CD14-positive monocyte (primary cell): ENCODE measurements at regions not wholly inside any gene's neighbourhood (a gene's known extent, or its start where the extent isn't known, plus 50 kb on each side); places are given as distances from the start of the nearest gene placed in this dataset.

Source experiments
- DNase-seq, 3 donors: peaks; one replicate each; pipeline ENCODE4 v3.0.0-alpha.2; 2011 to 2022
- H2AFZ ChIP-seq: 2 replicates; pipeline ENCODE4 v1.6.0; 2012; ENCODE audit warnings: mild to moderate bottlenecking, low read depth, low read length, inconsistent platforms; ENCODE audit not compliant: insufficient read depth, poor library complexity, severe bottlenecking
- H3K27ac ChIP-seq, 2 donors: 1 replicate in 1 of 2; 2 replicates in 1 of 2; pipeline ENCODE4 v1.5.1; 2012 to 2013; ENCODE audit warnings: low read length in 2 of 2, control low read depth in 1 of 2, inconsistent platforms in 1 of 2, low read depth in 1 of 2, mild to moderate bottlenecking in 1 of 2
- H3K27me3 ChIP-seq, 2 donors: one replicate each; pipeline versions ENCODE4 v1.6.0 to v1.6.1; 2011 to 2013; ENCODE audit warnings: low read length in 2 of 2; ENCODE audit not compliant: control insufficient read depth in 2 of 2, insufficient read depth in 2 of 2
- H3K36me3 ChIP-seq, 2 donors: replicated peaks in 1 of 2; 1 replicate in 1 of 2; 2 replicates in 1 of 2; pipeline versions ENCODE4 v1.5.1 to v1.6.1; 2012 to 2013; ENCODE audit warnings: low read length in 2 of 2, control low read depth in 1 of 2, inconsistent platforms in 1 of 2, mild to moderate bottlenecking in 1 of 2; ENCODE audit not compliant: insufficient read depth in 2 of 2, control insufficient read depth in 1 of 2
- H3K4me1 ChIP-seq, 2 donors: 1 replicate in 1 of 2; 2 replicates in 1 of 2; pipeline versions ENCODE4 v1.5.1 to v1.6.1; 2012 to 2013; ENCODE audit warnings: low read length in 2 of 2, control low read depth in 1 of 2, inconsistent platforms in 1 of 2, mild to moderate bottlenecking in 1 of 2, moderate library complexity in 1 of 2; ENCODE audit not compliant: insufficient read depth in 2 of 2, control insufficient read depth in 1 of 2
- H3K4me2 ChIP-seq: replicated peaks from 2 replicates; pipeline ENCODE3; 2012; ENCODE audit warnings: low read length, moderate library complexity, mild to moderate bottlenecking; ENCODE audit not compliant: poor library complexity, severe bottlenecking; ENCODE audit errors: extremely low read depth
- H3K4me3 ChIP-seq, 3 experiments: fragments of 200-600 bp in 1 of 3; sonication (generic) in 1 of 3; replicated peaks in 1 of 3; 1 replicate in 2 of 3; 2 replicates in 1 of 3; pipeline ENCODE4 v1.5.1; 2011 to 2013; ENCODE audit warnings: low read length in 3 of 3, mild to moderate bottlenecking in 3 of 3, control low read depth in 2 of 3, low read depth in 2 of 3, inconsistent platforms in 1 of 3, moderate library complexity in 1 of 3
- H3K79me2 ChIP-seq: 2 replicates; pipeline ENCODE4 v1.6.0; 2012; ENCODE audit warnings: mild to moderate bottlenecking, control low read depth, inconsistent platforms, low read length, moderate library complexity; ENCODE audit not compliant: insufficient read depth
- H3K9ac ChIP-seq: 2 replicates; pipeline ENCODE4 v1.6.0; 2017; ENCODE audit warnings: low read length, mild to moderate bottlenecking; ENCODE audit not compliant: insufficient read depth, poor library complexity, severe bottlenecking
- H3K9me3 ChIP-seq, 2 donors: replicated peaks in 1 of 2; 1 replicate in 1 of 2; 2 replicates in 1 of 2; pipeline versions ENCODE4 v1.5.1 to v1.6.1; 2012 to 2013; ENCODE audit warnings: low read length in 2 of 2, control low read depth in 1 of 2; ENCODE audit not compliant: control insufficient read depth in 1 of 2, insufficient read depth in 1 of 2
- H4K20me1 ChIP-seq: 2 replicates; pipeline ENCODE4 v1.6.0; 2012; ENCODE audit warnings: mild to moderate bottlenecking, low read length, control low read depth, moderate library complexity; ENCODE audit not compliant: insufficient read depth
- H3K27ac Mint-ChIP-seq, 7 donors: one replicate each; pipeline ENCODE4 v1.8.0; 2020; ENCODE audit warnings: mild to moderate bottlenecking in 7 of 7, mixed read lengths in 7 of 7, moderate library complexity in 6 of 7, inconsistent platforms in 2 of 7
- H3K27me3 Mint-ChIP-seq, 3 donors: one replicate each; pipeline ENCODE4 v1.8.0; 2021 to 2022; ENCODE audit warnings: low read depth in 3 of 3, mild to moderate bottlenecking in 3 of 3, mixed read lengths in 3 of 3, moderate library complexity in 3 of 3, inconsistent platforms in 1 of 3
- H3K36me3 Mint-ChIP-seq, 2 donors: one replicate each; pipeline ENCODE4 v1.8.0; 2020; ENCODE audit warnings: mixed read lengths in 2 of 2, inconsistent platforms in 1 of 2, mild to moderate bottlenecking in 1 of 2
- H3K4me1 Mint-ChIP-seq: one replicate; pipeline ENCODE4 v1.8.0; 2020; ENCODE audit warnings: mild to moderate bottlenecking, mixed read lengths
- H3K4me3 Mint-ChIP-seq, 2 donors: one replicate each; pipeline ENCODE4 v1.8.0; 2020; ENCODE audit warnings: mild to moderate bottlenecking in 2 of 2, mixed read lengths in 2 of 2, moderate library complexity in 1 of 2
- H3K9me3 Mint-ChIP-seq, 7 donors: one replicate each; pipeline ENCODE4 v1.8.0; 2020 to 2022; ENCODE audit warnings: mixed read lengths in 7 of 7, mild to moderate bottlenecking in 6 of 7, moderate library complexity in 6 of 7, inconsistent platforms in 2 of 7
- WGBS: methylation state at CpG from one replicate; pipeline ENCODE4 v1.1.5; 2013; ENCODE audit warnings: missing lambda C conversion rate; ENCODE audit not compliant: insufficient coverage; 5-methylcytosine and 5-hydroxymethylcytosine counted together
- intact Hi-C, 2 donors: fragments of 100-400 bp; cut with micrococcal nuclease; formaldehyde crosslinking; loops; one replicate each; pipeline versions ENCODE4 v1.15.0 to v1.15.1; 2023
- TF ChIP-seq, protein P1 (sequence below): fragments of 200-600 bp; IDR thresholded peaks from one replicate; pipeline ENCODE4 v1.8.0; 2022; ENCODE audit warnings: antibody characterized with exemption, mild to moderate bottlenecking

DNA sequence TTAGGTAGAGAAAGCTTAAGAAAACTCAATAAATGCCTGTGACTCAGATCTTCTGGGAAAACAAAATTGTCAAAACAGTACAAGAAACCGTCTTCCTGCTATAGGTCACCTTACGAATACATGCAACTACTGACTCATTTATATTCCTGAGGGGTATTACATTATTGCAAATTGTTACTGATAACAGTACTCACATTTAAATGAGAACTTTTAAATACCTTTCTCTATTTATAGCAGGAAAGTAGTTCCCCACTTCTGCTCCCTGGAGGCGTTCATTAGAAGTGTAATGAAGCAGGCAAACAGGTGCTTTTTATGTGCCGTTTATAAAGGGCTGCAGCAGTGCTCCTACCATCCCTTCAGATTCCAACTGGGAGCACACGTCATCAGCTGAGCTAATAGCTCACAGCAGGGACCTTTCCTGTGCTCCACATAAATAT, 65.1 kb upstream of the RPRM start:
- no CpG with 5 or more reads among the region's 5 CpGs for WGBS

DNA sequence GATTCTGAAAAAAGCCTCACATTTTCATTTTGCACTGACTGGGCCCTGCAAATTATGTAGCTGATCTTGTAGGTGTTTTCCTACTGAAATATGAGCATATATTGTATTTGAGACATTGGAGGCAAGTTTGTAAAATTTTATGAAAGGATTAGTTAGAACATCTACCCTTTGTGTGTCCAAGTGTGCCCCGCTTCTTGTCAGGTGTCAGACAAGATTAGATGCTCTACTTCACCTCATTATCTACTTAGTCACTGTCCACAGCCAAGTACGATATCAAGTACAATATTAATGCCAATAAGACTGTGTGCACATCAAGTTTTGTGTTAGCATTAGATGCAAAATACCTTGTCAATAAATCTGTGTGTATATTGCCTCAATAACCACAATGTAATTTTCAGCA, 67.8 kb upstream of the RPRM start:
- H3K9me3 Mint-ChIP-seq, result peaks cover 0 to 7% (median 2%) of the 10 kb centered on the region in 7 donors

More for the DNA sequence above, 65.1 kb upstream of the RPRM start:
- H3K9me3 ChIP-seq, result peaks cover 10 to 12% of the 10 kb centered on the region in 2 donors
- intact Hi-C loops, result no loop called here
- H3K4me1 ChIP-seq, result no peaks in the 10 kb centered on the region
- H3K4me2 ChIP-seq, result no peak overlapping the region
- TF ChIP-seq, protein P1, sequence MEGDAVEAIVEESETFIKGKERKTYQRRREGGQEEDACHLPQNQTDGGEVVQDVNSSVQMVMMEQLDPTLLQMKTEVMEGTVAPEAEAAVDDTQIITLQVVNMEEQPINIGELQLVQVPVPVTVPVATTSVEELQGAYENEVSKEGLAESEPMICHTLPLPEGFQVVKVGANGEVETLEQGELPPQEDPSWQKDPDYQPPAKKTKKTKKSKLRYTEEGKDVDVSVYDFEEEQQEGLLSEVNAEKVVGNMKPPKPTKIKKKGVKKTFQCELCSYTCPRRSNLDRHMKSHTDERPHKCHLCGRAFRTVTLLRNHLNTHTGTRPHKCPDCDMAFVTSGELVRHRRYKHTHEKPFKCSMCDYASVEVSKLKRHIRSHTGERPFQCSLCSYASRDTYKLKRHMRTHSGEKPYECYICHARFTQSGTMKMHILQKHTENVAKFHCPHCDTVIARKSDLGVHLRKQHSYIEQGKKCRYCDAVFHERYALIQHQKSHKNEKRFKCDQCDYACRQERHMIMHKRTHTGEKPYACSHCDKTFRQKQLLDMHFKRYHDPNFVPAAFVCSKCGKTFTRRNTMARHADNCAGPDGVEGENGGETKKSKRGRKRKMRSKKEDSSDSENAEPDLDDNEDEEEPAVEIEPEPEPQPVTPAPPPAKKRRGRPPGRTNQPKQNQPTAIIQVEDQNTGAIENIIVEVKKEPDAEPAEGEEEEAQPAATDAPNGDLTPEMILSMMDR, result no peak
- no peaks in the 10 kb centered on the region for H3K79me2 ChIP-seq
- DNase-seq, result no peak
- Mint-ChIP-seq H3K4me1 (no peaks in the 10 kb centered on the region), H3K9me3 (peaks cover 0 to 13% (median 6%) of the 10 kb centered on the region in 7 donors), H3K36me3 (no peaks in the 10 kb centered on the region), H3K4me3 (no peak overlapping the region), H3K27me3 (peaks cover 0 to 2% (median 0%) of the 10 kb centered on the region in 3 donors), H3K27ac (no peak overlapping the region)
- no peak overlapping the region for H3K9ac ChIP-seq
- no peak overlapping the region for H3K4me3 ChIP-seq
- no peaks in the 10 kb centered on the region for H4K20me1 ChIP-seq
- H3K36me3 ChIP-seq, result no peaks in the 10 kb centered on the region
- no peak overlapping the region for H2AFZ ChIP-seq
- H3K27me3 ChIP-seq, result no peaks in the 10 kb centered on the region
- H3K27ac ChIP-seq, result no peak overlapping the region

More for the DNA sequence above, 67.8 kb upstream of the RPRM start:
- H2AFZ ChIP-seq, result no peak overlapping the region
- no peak overlapping the region for H3K4me3 ChIP-seq
- H3K27ac ChIP-seq, result no peak overlapping the region
- peaks cover 0 to 2% (median 0%) of the 10 kb centered on the region in 3 donors for H3K27me3 Mint-ChIP-seq
- DNase-seq, result no peak
- H3K4me2 ChIP-seq, result no peak overlapping the region
- H3K4me1 Mint-ChIP-seq, result no peaks in the 10 kb centered on the region
- H3K9ac ChIP-seq, result no peak overlapping the region
- no peaks in the 10 kb centered on the region for H3K36me3 ChIP-seq
- intact Hi-C loops, result no loop called here
- peaks cover 0 to 4% of the 10 kb centered on the region in 2 donors for H3K9me3 ChIP-seq
- TF ChIP-seq, protein P1, result no peak
- H3K27me3 ChIP-seq, result no peaks in the 10 kb centered on the region
- H4K20me1 ChIP-seq, result no peaks in the 10 kb centered on the region
- H3K4me1 ChIP-seq, result no peaks in the 10 kb centered on the region
- H3K27ac Mint-ChIP-seq, result no peak overlapping the region
- H3K4me3 Mint-ChIP-seq, result no peak overlapping the region
- no peaks in the 10 kb centered on the region for H3K79me2 ChIP-seq
- no CpG with 5 or more reads among the region's 2 CpGs for WGBS
- no peaks in the 10 kb centered on the region for H3K36me3 Mint-ChIP-seq
